Activated CD4-positive, alpha-beta T cell treated with anti-CD3 and anti-CD28 coated beads, Interleukin-2, amount 50 U/mL, for 16 hours (primary cell): ENCODE measurements at regions not wholly inside any gene's neighbourhood (a gene's known extent, or its start where the extent isn't known, plus 50 kb on each side); places are given as distances from the start of the nearest gene placed in this dataset.
"Not testable (repeated sequence)": the region's sequence is repeated elsewhere in the genome, so short reads cannot be mapped to it uniquely, and the experiment has no call there.

ENCODE experiments used
- DNase-seq: peaks from one replicate; pipeline ENCODE4 v3.0.0-alpha.2; 2020

DNA sequence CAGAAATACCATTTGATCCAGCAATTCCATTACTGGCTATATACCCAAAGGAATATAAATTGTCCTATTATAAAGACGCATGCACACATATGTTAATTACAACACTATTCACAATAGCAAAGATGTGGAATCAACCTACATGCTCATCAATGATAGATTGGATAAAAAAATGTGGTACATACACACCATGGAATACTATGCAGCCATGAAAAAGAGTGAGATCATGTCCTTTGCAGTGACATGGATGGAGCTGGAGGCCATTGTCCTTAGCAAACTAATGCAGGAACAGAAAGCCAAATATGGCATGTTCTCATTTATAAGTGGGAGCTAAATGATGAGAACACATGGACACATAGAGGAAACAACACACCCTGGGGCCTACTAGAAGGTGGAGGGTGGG, 78.3 kb upstream of the EED start:
- not testable (repeated sequence) for DNase-seq

GRCh38 chr11:86164106-86164505, 80.4 kb upstream of the EED start:
- no peak for DNase-seq

DNA sequence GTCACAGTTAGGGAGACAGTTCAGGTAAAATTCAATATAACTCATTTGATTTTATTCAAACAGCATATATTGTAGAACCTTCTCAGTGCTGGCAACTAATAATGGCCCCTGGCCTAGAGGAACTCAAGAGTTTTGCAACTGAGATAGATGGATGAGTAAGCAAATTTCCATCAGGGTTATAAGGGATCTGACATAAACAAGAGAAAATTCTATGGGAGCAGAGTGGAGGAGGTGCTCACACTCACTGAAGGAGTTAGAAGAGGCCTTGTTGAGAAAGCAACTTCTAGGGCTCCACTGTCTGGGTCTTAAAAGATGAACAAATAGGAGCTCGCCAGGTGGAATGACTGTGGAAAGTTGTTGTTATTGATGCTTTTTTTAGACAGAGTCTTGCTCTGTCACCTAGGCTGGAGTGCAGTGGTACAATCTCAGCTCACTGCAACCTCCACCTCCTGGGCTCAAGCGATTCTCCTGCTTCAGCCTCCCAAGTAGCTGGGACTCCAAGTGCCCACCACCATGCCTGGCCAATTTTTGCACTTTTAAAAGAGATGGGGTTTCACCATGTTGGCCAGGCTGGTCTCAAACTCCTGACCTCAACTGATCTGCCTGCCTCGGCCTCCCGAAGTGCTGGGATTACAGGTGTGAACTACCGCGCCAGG, 81.2 kb upstream of the EED start:
- DNase-seq, result not testable (repeated sequence)

DNA sequence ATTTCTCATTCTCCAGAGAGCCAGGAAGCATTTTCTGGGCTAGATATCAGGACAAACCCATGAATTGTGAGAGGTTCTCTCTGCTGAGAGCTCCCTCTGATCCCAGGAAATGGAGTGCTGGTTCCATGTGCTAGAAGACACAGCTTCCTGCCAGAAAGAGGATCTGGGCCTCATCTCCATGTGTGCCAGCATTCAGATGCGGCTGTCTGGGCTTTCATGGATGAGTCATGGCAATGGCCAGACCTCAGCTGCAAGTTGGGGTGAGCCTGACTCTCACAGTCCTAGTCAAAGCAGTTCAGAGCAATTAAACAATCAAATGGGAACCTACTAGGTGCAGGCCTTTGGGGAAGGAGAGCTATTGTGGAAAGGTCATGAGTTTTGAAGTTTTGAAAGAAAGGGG, 82.3 kb upstream of the EED start:
- DNase-seq, result no peak

DNA sequence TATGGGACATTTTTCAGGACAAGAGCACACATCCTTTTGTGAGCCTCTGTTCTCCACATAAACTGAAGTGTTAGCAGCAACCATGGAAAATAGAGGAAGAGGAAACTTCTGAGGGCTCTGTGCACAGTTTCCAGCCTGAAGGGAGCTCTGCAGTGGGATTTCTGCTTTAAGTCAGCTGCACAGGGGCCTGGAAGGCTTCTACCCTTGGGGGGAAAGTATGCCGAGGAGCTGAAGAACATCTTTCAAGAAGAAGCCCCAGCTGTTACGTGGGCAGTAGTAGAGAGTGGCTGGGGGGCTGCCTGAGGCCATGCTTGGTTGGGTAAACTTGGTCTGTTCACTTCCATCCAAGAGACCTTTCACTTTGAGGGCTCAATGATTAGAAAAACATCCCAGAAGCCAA, 82.7 kb upstream of the EED start:
- DNase-seq, result no peak

DNA sequence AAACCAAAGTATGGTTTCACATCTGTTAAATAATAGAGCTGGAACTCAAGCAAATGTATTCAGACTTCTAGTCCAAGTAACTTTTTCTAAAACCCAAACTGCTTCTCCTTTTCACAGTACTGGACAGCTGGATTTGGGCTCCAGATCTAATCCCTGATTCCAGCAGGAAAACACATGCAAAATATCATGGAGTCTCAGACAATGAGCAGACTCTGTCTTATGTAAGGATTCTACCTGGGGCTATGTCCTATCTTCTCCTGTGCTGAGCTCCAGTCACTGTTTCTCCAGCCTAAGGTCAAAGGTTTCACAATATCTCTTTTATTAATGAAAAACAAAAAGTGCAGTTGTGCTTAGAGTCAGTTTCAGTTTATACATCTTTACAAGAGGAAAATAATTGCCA, 83.2 kb upstream of the EED start:
- no peak for DNase-seq

GRCh38 chr11:86160541-86161149, 83.9 kb upstream of the EED start:
- no peak for DNase-seq

DNA sequence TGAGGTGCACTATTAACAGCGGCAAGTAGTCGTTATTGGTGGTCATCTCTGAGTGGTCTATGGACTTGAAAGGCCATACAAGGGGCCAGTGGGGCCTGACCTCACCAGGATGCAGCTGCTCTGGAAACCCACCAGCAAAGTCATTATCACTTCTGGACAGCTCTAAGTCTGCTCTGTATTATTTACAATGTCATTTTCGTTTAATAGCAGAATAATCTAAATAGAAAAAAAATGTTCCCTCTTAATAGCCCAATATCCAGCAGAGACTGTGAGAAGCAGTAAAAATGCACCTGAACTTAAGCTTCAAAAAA, 85.0 kb upstream of the EED start:
- DNase-seq, result no peak

- no peak for DNase-seq
Observed at GRCh38 chr11:86158704-86159580, 85.6 kb upstream of the EED start.

- DNase-seq, result no peak
Observed at GRCh38 chr11:86157797-86158378, 86.7 kb upstream of the EED start.

- no peak for DNase-seq
Observed at GRCh38 chr11:86156397-86156955, 87.6 kb upstream of the PICALM start.

DNA sequence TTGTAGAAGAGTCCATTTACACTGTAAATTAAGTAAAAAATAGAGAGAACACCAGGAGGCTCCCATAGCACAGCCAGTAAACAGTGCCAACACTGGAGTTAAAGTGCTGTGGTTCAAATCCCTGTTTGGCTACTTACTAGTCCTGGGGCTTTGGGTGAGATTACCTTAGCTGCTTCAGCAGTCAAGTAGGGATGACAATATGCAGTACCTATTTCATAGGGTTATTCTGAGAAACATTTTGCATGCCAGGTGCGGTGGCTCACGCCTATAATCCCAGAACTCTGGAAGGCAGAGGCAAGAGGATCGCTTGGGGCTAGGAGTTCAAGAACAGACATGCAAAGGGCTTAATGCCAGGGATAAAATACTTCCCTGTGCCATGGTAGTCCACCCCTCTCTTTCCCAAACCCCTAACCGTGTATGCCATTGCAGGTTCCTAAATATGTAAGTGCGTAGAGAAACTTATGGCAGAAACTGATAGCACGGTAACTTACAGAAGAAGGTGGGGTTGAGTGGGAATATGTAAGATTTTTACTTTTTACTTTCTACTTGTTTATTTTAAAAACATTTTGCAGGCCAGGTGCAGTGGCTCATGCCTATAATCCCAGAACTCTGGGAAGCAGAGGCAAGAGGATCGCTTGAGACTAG, 86.4 kb upstream of the PICALM start:
- DNase-seq, result no peak

DNA sequence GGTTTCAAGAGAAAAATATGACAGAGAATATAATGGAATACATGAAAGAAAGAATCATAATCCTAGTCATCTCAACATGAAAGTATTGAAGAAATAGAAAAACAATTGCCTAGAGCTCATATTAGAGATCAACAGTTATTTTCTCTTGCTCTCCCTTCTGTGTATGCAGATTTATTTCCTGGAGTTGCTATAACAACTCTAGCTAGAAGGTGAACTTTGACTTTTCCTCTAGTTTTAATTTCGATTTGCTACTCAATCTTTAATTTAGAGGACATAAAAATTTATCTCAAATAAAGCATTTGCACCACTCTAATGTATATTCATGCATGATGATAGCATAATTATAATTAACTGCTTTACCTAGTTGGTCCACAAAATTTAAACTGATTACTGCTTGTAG, 84.6 kb upstream of the PICALM start:
- no peak for DNase-seq

DNA sequence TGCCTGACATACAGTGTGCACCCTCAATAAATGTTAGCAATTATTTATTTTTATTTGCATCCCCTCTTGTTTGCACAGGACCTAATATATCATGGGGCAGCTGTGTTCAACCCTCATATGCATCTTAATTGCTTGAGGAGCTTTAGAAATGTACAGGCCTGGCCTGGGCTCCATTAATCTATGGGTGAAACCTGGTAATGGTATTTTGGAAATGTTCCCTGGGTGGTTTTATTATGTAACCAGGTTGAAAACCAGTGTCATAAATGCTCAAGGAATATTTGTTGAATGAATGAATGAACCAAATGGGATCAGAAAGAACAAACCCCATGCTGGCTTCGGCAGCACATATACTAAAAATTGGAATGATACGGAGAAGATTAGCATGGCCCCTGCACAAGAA, 84.0 kb upstream of the PICALM start:
- no peak for DNase-seq

DNA sequence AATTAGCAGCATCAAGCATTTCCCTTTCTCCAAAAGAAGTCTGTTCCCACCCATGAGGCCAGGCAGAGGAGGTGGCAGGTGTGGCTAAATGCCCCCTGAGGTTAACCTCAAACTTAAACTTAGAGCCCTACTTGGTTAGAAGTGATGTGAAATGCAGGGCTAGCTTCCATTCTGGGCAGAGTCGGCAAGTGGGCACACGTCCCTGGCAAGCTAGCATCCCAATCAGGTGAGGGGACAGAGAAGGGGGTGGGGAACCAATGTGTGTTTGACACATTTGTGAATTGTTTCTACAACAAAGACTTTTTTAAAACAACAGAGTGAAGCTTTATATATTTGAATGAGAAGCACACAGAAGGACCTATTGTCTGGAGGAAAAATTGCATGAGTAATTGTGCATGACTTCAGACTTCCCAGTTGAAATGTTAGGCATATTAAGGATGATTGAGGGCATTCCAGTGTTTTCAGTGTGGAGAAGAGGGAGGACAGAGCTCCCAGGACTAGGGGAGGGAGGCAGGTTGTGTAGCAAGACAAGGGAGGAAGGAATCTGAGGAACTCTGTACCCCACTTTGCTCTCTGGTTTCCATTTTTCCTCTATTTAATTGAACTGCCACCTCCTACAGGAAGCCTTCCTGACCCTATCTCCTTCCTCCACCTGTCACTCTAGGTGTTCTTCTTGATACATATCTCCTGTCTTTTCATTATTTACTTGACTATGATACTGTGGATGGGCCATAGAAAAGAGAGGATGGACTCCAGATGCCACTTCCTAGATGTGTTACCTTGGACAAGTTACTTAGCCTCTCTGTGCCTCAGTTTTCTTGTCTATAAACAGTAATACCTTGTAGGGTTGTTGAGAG, 83.3 kb upstream of the PICALM start:
- no peak for DNase-seq

DNA sequence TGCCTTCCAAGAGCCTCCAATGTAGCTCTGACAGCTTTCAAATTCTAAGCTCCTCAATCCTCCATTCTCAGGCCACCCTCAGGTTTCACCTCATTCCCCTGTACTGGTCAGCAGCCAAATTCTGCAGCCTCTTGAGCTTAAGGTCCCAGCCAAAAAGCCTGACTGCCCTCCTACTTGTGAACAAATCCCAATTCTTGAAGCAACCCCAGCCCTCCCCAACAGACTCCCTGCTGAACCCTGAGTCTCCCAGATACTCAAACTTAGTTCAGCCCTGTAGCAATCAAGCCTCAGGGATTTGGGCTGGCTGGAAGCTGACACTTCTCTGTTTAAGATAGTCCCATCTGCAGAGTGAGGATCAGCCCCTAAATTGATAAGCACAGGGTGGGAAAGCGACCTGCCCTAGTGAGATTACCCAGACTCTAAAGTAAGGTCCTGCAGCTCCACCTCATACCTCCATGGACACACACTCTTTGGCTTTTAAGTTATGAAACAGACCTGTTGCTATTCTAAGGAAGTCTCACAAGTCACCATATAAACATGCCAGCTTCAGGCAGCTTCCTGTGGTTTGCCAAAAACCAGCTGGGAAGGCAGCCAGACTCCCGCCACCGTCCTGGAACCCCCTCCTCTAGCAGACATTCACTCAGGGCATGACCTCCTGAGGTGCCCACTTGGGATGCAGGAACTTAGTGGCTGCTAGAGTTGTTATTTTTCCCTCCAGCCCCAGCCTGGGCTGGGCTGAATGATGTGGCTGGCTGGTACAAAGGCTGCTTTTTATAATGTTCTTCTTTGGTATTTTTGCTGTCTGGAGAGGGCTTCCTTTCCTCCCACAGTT, 82.5 kb upstream of the PICALM start:
- no peak for DNase-seq

- no peak for DNase-seq
Observed at GRCh38 chr11:86150847-86151173, 81.9 kb upstream of the PICALM start.

DNA sequence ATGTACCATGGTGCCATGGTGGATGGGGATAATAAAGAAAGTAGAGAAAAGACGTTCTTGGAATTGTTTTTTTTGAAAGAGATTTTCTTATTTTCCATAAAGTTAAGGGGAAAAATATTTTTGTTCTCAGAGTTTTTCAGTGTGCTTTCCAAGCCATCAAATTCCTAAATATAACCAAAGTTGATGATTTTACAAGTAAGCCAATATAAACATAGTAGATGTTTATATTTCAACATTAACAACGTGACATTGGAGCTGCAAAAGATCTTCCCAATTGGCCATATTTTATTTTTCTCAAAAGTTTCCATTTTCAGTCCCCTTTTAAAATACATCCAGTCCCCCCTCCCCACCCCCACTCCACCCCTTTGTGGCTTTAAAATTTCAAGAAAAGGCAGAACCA, 80.9 kb upstream of the PICALM start:
- DNase-seq, result no peak

DNA sequence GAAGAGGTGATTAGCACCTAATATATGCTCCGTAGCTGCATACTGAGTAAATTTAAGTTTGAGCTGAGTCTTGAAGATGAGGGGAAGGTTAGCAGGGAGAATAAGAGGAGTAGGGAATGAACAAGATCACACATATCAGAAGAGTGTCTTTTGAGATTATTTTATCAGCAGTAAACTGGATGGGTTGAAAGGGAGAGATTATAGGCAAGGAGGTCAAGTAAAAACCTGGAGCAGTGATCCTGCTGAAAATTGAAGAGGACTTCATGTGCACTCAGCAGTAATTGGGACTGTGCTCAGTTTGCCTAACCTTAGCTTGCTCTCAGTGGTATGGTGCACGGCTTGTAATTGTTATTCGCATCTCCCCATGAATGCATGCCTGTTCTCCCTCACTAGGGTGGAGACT, 79.5 kb upstream of the PICALM start:
- DNase-seq, result no peak

GRCh38 chr11:86147004-86147403, 78.1 kb upstream of the PICALM start:
- DNase-seq, result no peak

DNA sequence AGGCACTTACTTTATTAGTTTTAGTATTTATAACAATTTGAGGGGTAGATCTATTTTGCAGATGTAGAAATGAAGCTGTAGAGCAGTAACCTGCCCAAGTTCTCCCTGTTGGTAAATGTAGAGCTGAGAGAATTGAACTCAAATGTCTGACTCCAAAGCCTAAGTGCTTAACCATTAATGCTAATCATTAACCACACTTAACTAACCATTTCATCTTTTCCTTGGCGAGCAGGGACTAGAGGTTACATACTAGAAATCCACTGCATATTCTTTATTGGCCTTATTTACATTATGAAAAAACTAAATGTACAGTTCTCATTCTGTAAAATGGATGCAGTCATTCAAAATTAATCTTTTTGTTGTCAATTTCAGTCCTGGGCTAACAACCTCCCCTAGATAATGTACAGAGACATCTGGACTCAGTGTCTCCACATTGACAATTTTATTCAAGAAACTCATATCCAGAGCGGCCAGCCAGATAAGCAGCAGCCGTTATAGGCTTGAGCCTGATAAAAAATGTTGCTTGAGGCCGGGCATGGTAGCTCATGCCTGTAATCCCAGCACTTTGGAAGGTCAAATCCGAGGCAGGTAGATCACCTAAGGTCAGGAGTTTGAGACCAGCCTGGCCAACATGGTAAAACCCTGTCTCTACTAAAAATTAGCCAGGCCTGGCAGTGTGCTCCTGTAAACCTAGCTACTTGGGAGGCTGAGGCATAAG, 76.7 kb upstream of the PICALM start:
- no peak for DNase-seq
